Esophagus squamous epithelium (tissue), 4 donors: ENCODE measurements at regions not wholly inside any gene's neighbourhood (a gene's known extent, or its start where the extent isn't known, plus 50 kb on each side); places are given as distances from the start of the nearest gene placed in this dataset.

Experiments
- CTCF ChIP-seq, 6 experiments: fragments of 450-650 bp in 4 of 6; fragments of 200-600 bp in 2 of 6; sonication (generic) in 2 of 6; IDR thresholded peaks; one replicate each; pipeline ENCODE4 v1.5.1; 2016 to 2019; ENCODE audit warnings: antibody characterized with exemption in 6 of 6, mild to moderate bottlenecking in 4 of 6, moderate library complexity in 4 of 6
- POLR2A ChIP-seq, 4 donors: fragments of 450-650 bp; IDR thresholded peaks; one replicate each; pipeline ENCODE4 v1.6.1; 2017; ENCODE audit warnings: antibody characterized with exemption in 4 of 4, mild to moderate bottlenecking in 4 of 4, moderate library complexity in 3 of 4

- TF ChIP-seq CTCF (IDR thresholded peaks at IDR 0.05) (no peak), POLR2A (IDR thresholded peaks at IDR 0.05) (no peak)
Measured at GRCh38 chr4:182179105-182179504, 64.1 kb upstream of the TENM3 start.
